ENCODE measurements at regions not wholly inside any gene's neighbourhood (a gene's known extent, or its start where the extent isn't known, plus 50 kb on each side); places are given as distances from the start of the nearest gene placed in this dataset.
A peak's percentile ranks its signal among the peaks of the same experiment; 100 is the strongest.
"Not testable (repeated sequence)": the region's sequence is repeated elsewhere in the genome, so short reads cannot be mapped to it uniquely, and the experiment has no call there.

DNA sequence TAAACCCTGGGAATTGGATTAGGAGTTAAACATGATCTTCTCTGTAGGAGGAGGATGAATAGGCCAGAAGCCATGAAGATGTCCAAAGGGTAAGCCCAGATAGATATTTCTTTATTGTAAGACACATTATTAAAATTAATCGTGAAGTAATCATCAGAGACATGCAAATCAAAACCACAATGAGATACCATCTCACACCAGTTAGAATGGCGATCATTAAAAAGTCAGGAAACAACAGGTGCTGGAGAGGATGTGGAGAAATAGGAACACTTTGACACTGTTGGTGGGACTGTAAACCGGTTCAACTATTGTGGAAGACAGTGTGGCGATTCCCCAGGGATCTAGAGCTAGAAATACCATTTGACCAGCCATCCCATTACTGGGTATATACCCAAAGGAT, 741.2 kb upstream of the ZNF608 start:
- not testable (repeated sequence) for DNase-seq; H3K27ac ChIP-seq (ENCODE audit: low read length); H3K4me3 ChIP-seq (ENCODE audit: low read length); H3K9me3 ChIP-seq (ENCODE audit: control insufficient read depth, low read depth, low read length); H3K36me3 ChIP-seq (ENCODE audit: control insufficient read depth, insufficient read depth, low read length); H3K27me3 ChIP-seq (ENCODE audit: control insufficient read depth, insufficient read depth, low read length); H3K4me1 ChIP-seq (ENCODE audit: control insufficient read depth, insufficient read depth, low read length)
- WGBS (ENCODE audit: insufficient coverage, low lambda C conversion rate) = no CpG with 5 or more reads among the region's 4 CpGs

DNA sequence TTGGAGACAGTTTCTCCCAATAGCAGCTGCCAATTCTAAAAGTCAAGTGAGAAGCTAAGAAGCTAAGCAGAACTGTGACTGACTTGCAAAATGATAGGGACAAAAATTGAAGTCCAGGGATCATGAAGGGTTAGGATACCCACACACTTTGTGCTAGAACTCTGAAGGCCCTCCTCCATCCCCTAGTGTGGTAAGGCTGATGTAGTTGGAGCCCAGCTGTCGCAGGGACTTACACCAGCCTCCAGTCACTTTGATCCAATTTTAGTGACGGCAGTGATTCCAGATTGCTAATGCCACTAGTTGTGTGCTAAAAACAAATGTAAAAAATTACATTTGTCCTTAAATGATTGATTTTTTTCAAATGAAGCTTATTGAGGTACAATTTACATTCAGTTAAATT, 742.7 kb upstream of the ZNF608 start:
- H3K4me3 ChIP-seq (ENCODE audit: low read length) = no peak overlapping the region
- no peaks in the 10 kb centered on the region for H3K9me3 ChIP-seq (ENCODE audit: control insufficient read depth, low read depth, low read length)
- 100% methylated on average over 1 of the region's 2 CpGs for WGBS (ENCODE audit: insufficient coverage, low lambda C conversion rate)
- DNase-seq = no peak
- H3K27ac ChIP-seq (ENCODE audit: low read length) = no peak overlapping the region
- peaks cover 3% of the 10 kb centered on the region for H3K4me1 ChIP-seq (ENCODE audit: control insufficient read depth, insufficient read depth, low read length)
- no peaks in the 10 kb centered on the region for H3K36me3 ChIP-seq (ENCODE audit: control insufficient read depth, insufficient read depth, low read length)
- H3K27me3 ChIP-seq (ENCODE audit: control insufficient read depth, insufficient read depth, low read length) = no peaks in the 10 kb centered on the region

- no peak overlapping the region for H3K27ac ChIP-seq (ENCODE audit: low read length)
- no peaks in the 10 kb centered on the region for H3K36me3 ChIP-seq (ENCODE audit: control insufficient read depth, insufficient read depth, low read length)
- no peak overlapping the region for H3K4me3 ChIP-seq (ENCODE audit: low read length)
- no peaks in the 10 kb centered on the region for H3K9me3 ChIP-seq (ENCODE audit: control insufficient read depth, low read depth, low read length)
- no peaks in the 10 kb centered on the region for H3K27me3 ChIP-seq (ENCODE audit: control insufficient read depth, insufficient read depth, low read length)
- DNase-seq = no peak
- H3K4me1 ChIP-seq (ENCODE audit: control insufficient read depth, insufficient read depth, low read length) = no peaks in the 10 kb centered on the region
- 100% methylated on average over 1 of the region's 3 CpGs for WGBS (ENCODE audit: insufficient coverage, low lambda C conversion rate)
Measured at GRCh38 chr5:125491986-125492492, 745.6 kb upstream of the ZNF608 start.

DNA sequence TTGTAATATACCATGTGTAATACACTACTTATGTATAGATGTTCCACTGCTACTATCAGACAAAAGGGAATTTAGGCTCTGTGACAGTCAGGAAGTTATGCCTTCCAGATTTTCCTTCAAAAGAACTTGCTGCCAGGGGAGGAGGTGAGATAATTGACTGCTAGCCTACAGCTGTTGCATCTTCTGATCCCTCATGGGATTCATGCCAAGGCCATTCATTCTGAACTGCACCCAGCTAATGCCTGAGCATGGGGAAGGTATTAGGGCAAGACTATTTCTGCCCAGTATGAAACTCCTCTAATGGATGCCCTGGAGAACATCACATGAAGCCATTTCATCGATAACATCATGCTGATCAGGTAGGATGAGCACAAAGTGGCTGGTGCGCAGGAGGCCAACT, 746.5 kb upstream of the ZNF608 start:
- no CpG with 5 or more reads among the region's 2 CpGs for WGBS (ENCODE audit: insufficient coverage, low lambda C conversion rate)
- Histone ChIP-seq H3K4me1 (ENCODE audit: control insufficient read depth, insufficient read depth, low read length) (no peaks in the 10 kb centered on the region), H3K27ac (ENCODE audit: low read length) (no peak overlapping the region), H3K9me3 (ENCODE audit: control insufficient read depth, low read depth, low read length) (no peaks in the 10 kb centered on the region), H3K4me3 (ENCODE audit: low read length) (no peak overlapping the region), H3K36me3 (ENCODE audit: control insufficient read depth, insufficient read depth, low read length) (no peaks in the 10 kb centered on the region), H3K27me3 (ENCODE audit: control insufficient read depth, insufficient read depth, low read length) (no peaks in the 10 kb centered on the region)
- DNase-seq = no peak

GRCh38 chr5:125496393-125496792, 750.0 kb upstream of the ZNF608 start:
- H3K4me1 ChIP-seq (ENCODE audit: control insufficient read depth, insufficient read depth, low read length) = no peaks in the 10 kb centered on the region
- no peak for DNase-seq
- H3K4me3 ChIP-seq (ENCODE audit: low read length) = no peak overlapping the region
- H3K9me3 ChIP-seq (ENCODE audit: control insufficient read depth, low read depth, low read length) = no peaks in the 10 kb centered on the region
- H3K36me3 ChIP-seq (ENCODE audit: control insufficient read depth, insufficient read depth, low read length) = no peaks in the 10 kb centered on the region
- no peaks in the 10 kb centered on the region for H3K27me3 ChIP-seq (ENCODE audit: control insufficient read depth, insufficient read depth, low read length)
- no peak overlapping the region for H3K27ac ChIP-seq (ENCODE audit: low read length)

GRCh38 chr5:125497651-125498050, 751.2 kb upstream of the ZNF608 start:
- no peak overlapping the region for H3K27ac ChIP-seq (ENCODE audit: low read length)
- 77% methylated on average over 2 of the region's 2 CpGs for WGBS (ENCODE audit: insufficient coverage, low lambda C conversion rate)
- DNase-seq = no peak
- no peaks in the 10 kb centered on the region for H3K36me3 ChIP-seq (ENCODE audit: control insufficient read depth, insufficient read depth, low read length)
- no peaks in the 10 kb centered on the region for H3K4me1 ChIP-seq (ENCODE audit: control insufficient read depth, insufficient read depth, low read length)
- H3K9me3 ChIP-seq (ENCODE audit: control insufficient read depth, low read depth, low read length) = no peaks in the 10 kb centered on the region
- no peaks in the 10 kb centered on the region for H3K27me3 ChIP-seq (ENCODE audit: control insufficient read depth, insufficient read depth, low read length)
- H3K4me3 ChIP-seq (ENCODE audit: low read length) = no peak overlapping the region

DNA sequence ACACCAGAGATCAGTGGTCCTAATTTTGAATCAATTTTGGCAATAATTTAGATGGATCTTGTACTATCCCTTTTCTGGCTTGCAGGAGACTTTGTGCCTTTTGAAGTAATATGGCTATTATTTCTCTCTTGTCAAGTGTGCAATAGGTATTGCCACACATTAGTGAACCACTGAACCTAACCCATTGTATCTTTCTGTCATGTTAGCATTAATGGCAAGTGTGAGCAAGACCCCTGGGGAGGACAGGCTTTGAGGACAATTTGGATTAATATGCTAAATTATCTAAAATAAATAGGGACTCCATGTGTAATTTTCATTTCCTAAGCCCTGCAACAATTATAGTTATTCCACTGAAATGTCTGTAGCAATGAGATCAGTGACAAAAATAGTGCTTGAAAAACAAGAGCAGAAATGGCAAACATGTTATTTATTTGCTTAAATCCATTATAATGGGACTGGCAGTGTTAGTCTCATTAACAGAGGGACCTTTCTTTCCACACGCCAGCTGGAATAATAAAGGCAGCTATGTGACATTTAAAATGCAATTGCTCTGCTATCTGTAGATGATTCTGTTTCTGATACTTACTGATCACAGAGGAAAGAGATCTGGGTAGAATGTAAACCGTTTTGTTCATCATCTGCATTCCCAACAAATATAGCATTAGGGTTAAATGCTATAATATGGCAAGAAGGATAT, 753.3 kb upstream of the ZNF608 start:
- Histone ChIP-seq H3K27ac (ENCODE audit: low read length) (no peak overlapping the region), H3K36me3 (ENCODE audit: control insufficient read depth, insufficient read depth, low read length) (no peaks in the 10 kb centered on the region), H3K4me3 (ENCODE audit: low read length) (no peak overlapping the region), H3K4me1 (ENCODE audit: control insufficient read depth, insufficient read depth, low read length) (no peaks in the 10 kb centered on the region), H3K27me3 (ENCODE audit: control insufficient read depth, insufficient read depth, low read length) (no peaks in the 10 kb centered on the region), H3K9me3 (ENCODE audit: control insufficient read depth, low read depth, low read length) (no peaks in the 10 kb centered on the region)
- 40% methylated on average over 1 of the region's 2 CpGs for WGBS (ENCODE audit: insufficient coverage, low lambda C conversion rate)
- DNase-seq = no peak

GRCh38 chr5:125501396-125501795, 755.0 kb upstream of the ZNF608 start:
- Histone ChIP-seq H3K4me3 (ENCODE audit: low read length) (no peak overlapping the region), H3K36me3 (ENCODE audit: control insufficient read depth, insufficient read depth, low read length) (no peaks in the 10 kb centered on the region), H3K27ac (ENCODE audit: low read length) (no peak overlapping the region), H3K4me1 (ENCODE audit: control insufficient read depth, insufficient read depth, low read length) (no peaks in the 10 kb centered on the region), H3K9me3 (ENCODE audit: control insufficient read depth, low read depth, low read length) (no peaks in the 10 kb centered on the region), H3K27me3 (ENCODE audit: control insufficient read depth, insufficient read depth, low read length) (no peaks in the 10 kb centered on the region)
- DNase-seq = no peak
- no CpG with 5 or more reads among the region's 2 CpGs for WGBS (ENCODE audit: insufficient coverage, low lambda C conversion rate)

DNA sequence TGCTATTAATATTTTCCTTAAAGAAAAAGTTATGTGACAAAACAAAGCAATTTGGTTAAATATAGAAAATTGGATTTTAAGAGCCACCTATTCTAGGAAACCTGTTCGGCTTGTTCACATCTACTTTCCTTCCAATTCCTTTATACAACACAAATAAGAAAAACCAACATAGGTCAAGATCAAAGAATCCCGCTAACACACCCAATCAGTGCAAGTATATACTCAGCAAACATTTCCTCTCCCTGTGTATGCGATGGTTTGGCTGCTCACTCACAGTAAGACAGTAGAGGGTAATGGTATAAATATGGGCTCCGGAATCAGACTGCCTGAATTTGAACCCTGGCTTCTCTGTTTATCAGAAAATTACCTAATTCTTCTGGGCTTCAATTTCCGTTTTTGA, 757.5 kb upstream of the ZNF608 start:
- H3K9me3 ChIP-seq (ENCODE audit: control insufficient read depth, low read depth, low read length) = no peaks in the 10 kb centered on the region

GRCh38 chr5:125505115-125505514, 758.7 kb upstream of the ZNF608 start:
- DNase-seq = no peak
- Histone ChIP-seq H3K27me3 (ENCODE audit: control insufficient read depth, insufficient read depth, low read length) (no peaks in the 10 kb centered on the region), H3K36me3 (ENCODE audit: control insufficient read depth, insufficient read depth, low read length) (no peaks in the 10 kb centered on the region), H3K9me3 (ENCODE audit: control insufficient read depth, low read depth, low read length) (no peaks in the 10 kb centered on the region), H3K4me1 (ENCODE audit: control insufficient read depth, insufficient read depth, low read length) (no peaks in the 10 kb centered on the region), H3K4me3 (ENCODE audit: low read length) (no peak overlapping the region), H3K27ac (ENCODE audit: low read length) (no peak overlapping the region)
- 100% methylated on average over 1 of the region's 3 CpGs for WGBS (ENCODE audit: insufficient coverage, low lambda C conversion rate)

More for the DNA sequence above, 757.5 kb upstream of the ZNF608 start:
- H3K27ac ChIP-seq (ENCODE audit: low read length) = no peak overlapping the region
- no peaks in the 10 kb centered on the region for H3K36me3 ChIP-seq (ENCODE audit: control insufficient read depth, insufficient read depth, low read length)
- no peaks in the 10 kb centered on the region for H3K4me1 ChIP-seq (ENCODE audit: control insufficient read depth, insufficient read depth, low read length)
- H3K4me3 ChIP-seq (ENCODE audit: low read length) = no peak overlapping the region
- H3K27me3 ChIP-seq (ENCODE audit: control insufficient read depth, insufficient read depth, low read length) = no peaks in the 10 kb centered on the region
- WGBS (ENCODE audit: insufficient coverage, low lambda C conversion rate) = 44% methylated on average over 2 of the region's 5 CpGs
- peak in 1 of 2 donors; percentile 11 for DNase-seq

DNA sequence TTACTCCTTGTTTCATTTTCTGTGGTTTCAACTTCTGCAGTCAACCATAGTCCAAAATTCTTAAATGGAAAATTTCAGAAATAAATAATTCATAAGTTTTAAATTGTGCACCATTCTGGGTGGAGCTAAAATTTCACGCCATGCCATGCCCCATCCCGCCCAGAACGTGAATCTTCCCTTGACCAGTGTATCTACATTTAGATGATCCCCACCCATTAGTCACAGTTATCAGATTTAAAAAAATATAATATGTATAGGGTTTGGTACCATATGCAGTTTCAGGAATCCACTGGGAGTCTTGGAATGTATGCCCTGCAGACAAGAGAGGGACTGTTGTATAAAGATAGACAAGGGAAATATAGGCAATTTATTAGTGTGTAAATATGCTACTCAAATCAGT, 759.7 kb upstream of the ZNF608 start:
- no peak overlapping the region for H3K4me3 ChIP-seq (ENCODE audit: low read length)

More for the DNA sequence above, 759.7 kb upstream of the ZNF608 start:
- Histone ChIP-seq H3K36me3 (ENCODE audit: control insufficient read depth, insufficient read depth, low read length) (no peaks in the 10 kb centered on the region), H3K27me3 (ENCODE audit: control insufficient read depth, insufficient read depth, low read length) (no peaks in the 10 kb centered on the region), H3K4me1 (ENCODE audit: control insufficient read depth, insufficient read depth, low read length) (no peaks in the 10 kb centered on the region), H3K9me3 (ENCODE audit: control insufficient read depth, low read depth, low read length) (no peaks in the 10 kb centered on the region), H3K27ac (ENCODE audit: low read length) (no peak overlapping the region)
- DNase-seq = no peak
- no CpG with 5 or more reads among the region's 3 CpGs for WGBS (ENCODE audit: insufficient coverage, low lambda C conversion rate)
